ENCODE measurements at regions not wholly inside any gene's neighbourhood (a gene's known extent, or its start where the extent isn't known, plus 50 kb on each side); places are given as distances from the start of the nearest gene placed in this dataset.

GRCh38 chr15:89007989-89008388 lies 80.3 kb upstream of the ABHD2 start:
- TF ChIP-seq, protein P1, sequence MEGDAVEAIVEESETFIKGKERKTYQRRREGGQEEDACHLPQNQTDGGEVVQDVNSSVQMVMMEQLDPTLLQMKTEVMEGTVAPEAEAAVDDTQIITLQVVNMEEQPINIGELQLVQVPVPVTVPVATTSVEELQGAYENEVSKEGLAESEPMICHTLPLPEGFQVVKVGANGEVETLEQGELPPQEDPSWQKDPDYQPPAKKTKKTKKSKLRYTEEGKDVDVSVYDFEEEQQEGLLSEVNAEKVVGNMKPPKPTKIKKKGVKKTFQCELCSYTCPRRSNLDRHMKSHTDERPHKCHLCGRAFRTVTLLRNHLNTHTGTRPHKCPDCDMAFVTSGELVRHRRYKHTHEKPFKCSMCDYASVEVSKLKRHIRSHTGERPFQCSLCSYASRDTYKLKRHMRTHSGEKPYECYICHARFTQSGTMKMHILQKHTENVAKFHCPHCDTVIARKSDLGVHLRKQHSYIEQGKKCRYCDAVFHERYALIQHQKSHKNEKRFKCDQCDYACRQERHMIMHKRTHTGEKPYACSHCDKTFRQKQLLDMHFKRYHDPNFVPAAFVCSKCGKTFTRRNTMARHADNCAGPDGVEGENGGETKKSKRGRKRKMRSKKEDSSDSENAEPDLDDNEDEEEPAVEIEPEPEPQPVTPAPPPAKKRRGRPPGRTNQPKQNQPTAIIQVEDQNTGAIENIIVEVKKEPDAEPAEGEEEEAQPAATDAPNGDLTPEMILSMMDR (IDR thresholded peaks at IDR 0.05): no peak
- no peak for TF ChIP-seq ZFX (IDR thresholded peaks at IDR 0.05; ENCODE audit: borderline replicate concordance)
